BJ (cell line): ENCODE measurements at regions not wholly inside any gene's neighbourhood (a gene's known extent, or its start where the extent isn't known, plus 50 kb on each side); places are given as distances from the start of the nearest gene placed in this dataset.

ENCODE experiments used
- CTCF ChIA-PET: fragments of 350-600 bp; formaldehyde crosslinking; extraction: SDS; loops from one replicate; lab custom pipeline; 2021; ENCODE audit warnings: antibody characterized with exemption, inconsistent platforms; lab: Yijun Ruan, JAX
- POLR2A ChIA-PET: fragments of 300-600 bp; sonication (Branson Sonifier 250); formaldehyde crosslinking; extraction: SDS; loops from one replicate; lab custom pipeline; 2021; ENCODE audit warnings: antibody characterized with exemption; lab: Charles Lee
- DNase-seq: peaks from one replicate; pipeline ENCODE4 v3.0.0-alpha.2; 2011; ENCODE audit warnings: low read depth
- H3K27me3 ChIP-seq: 2 replicates; pipeline ENCODE4 v1.6.0; 2011; ENCODE audit warnings: low read length; ENCODE audit not compliant: control insufficient read depth, insufficient read depth
- H3K36me3 ChIP-seq: 2 replicates; pipeline ENCODE4 v1.5.1; 2011; ENCODE audit warnings: low read length; ENCODE audit not compliant: control insufficient read depth, insufficient read depth
- H3K4me3 ChIP-seq: 2 replicates; pipeline ENCODE4 v1.5.1; 2011; ENCODE audit warnings: low read depth, mild to moderate bottlenecking, control low read depth, low read length
- TF ChIP-seq, protein P1 (sequence below): IDR thresholded peaks from 2 replicates; pipeline ENCODE4 v1.5.1; 2011; ENCODE audit warnings: low read depth, mild to moderate bottlenecking, control low read depth, inconsistent platforms, low read length, moderate library complexity; ENCODE audit not compliant: insufficient read depth

DNA sequence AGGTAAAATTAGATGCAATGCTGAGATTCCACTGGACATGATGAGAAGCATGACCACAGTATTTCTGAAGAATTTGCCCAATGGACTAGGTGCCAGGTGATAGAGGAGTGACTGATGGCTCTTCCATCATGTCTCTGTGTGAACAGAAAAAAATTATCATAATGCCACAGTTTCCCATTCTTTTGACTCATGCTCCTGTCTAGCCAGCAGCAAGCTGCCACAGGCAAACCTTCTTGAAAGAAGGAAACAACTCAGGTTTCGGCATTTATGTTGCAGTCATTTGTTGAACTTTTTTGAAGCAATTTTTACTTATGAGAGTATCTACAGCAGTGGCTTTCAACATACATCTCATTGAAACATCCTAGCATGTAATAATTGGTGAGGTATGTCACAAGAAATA is 284.8 kb upstream of the CD180 start:
- TF ChIP-seq, protein P1, sequence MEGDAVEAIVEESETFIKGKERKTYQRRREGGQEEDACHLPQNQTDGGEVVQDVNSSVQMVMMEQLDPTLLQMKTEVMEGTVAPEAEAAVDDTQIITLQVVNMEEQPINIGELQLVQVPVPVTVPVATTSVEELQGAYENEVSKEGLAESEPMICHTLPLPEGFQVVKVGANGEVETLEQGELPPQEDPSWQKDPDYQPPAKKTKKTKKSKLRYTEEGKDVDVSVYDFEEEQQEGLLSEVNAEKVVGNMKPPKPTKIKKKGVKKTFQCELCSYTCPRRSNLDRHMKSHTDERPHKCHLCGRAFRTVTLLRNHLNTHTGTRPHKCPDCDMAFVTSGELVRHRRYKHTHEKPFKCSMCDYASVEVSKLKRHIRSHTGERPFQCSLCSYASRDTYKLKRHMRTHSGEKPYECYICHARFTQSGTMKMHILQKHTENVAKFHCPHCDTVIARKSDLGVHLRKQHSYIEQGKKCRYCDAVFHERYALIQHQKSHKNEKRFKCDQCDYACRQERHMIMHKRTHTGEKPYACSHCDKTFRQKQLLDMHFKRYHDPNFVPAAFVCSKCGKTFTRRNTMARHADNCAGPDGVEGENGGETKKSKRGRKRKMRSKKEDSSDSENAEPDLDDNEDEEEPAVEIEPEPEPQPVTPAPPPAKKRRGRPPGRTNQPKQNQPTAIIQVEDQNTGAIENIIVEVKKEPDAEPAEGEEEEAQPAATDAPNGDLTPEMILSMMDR, result no peak

DNA sequence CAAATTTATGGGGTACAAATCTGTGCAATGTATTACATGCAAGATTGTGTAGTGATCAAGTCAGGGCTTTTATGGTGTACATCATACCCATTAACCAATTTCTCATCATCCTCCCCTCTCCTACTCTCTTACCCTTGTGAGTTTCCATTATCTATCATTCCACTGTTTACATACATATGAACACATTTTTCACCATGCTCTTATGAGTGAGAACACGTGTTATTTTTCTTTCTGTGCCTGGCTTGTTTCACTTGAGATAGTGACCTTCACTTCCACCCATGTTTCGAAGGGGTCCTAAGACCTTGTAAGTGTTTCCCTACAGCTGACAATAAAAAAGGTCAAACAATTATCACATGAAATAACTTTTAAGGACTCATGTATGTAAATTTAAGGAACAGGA is 281.7 kb upstream of the CD180 start:
- DNase-seq, result no peak
- H3K27me3 ChIP-seq, result no peaks in the 10 kb centered on the region; the same call in 1 of the 2 replicates
- TF ChIP-seq, protein P1, result no peak
- H3K4me3 ChIP-seq, result no peak overlapping the region
- CTCF ChIA-PET, result no interaction called here
- POLR2A ChIA-PET, result no interaction called here
- H3K36me3 ChIP-seq, result no peaks in the 10 kb centered on the region

More for the DNA sequence above, 284.8 kb upstream of the CD180 start:
- Histone ChIP-seq H3K4me3 (no peak overlapping the region), H3K27me3 (no peaks in the 10 kb centered on the region; the same call in 1 of the 2 replicates), H3K36me3 (no peaks in the 10 kb centered on the region)
- CTCF ChIA-PET, result no interaction called here
- POLR2A ChIA-PET, result no interaction called here
- DNase-seq, result no peak

DNA sequence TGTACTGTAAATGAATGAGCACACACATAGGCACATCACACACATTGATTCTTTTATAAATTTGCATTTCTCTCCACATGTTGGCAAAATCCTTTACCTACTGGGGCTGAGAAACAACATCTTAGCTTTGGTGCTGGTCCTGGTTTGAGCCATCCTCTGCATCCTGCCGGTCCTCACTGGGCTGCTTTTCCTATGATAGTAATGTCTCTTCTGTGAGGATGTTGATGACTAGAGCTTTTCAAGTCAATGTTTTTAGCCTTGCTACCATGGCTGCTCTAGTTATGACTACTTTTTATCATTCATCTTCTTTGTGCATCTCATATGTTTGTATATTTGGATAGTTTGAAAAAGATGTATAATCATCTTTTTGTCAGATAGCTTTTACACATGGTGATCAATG is 280.4 kb upstream of the CD180 start:
- TF ChIP-seq, protein P1, result no peak
- H3K36me3 ChIP-seq, result no peaks in the 10 kb centered on the region
- CTCF ChIA-PET, result interaction anchor here (1.2 kb wide), 1 partner anchor 16 kb away, joined by 3 read pairs; no protein-coding TSS in a partner anchor
- no peaks in the 10 kb centered on the region for H3K27me3 ChIP-seq
- POLR2A ChIA-PET, result no interaction called here
- no peak for DNase-seq
- no peak overlapping the region for H3K4me3 ChIP-seq

DNA sequence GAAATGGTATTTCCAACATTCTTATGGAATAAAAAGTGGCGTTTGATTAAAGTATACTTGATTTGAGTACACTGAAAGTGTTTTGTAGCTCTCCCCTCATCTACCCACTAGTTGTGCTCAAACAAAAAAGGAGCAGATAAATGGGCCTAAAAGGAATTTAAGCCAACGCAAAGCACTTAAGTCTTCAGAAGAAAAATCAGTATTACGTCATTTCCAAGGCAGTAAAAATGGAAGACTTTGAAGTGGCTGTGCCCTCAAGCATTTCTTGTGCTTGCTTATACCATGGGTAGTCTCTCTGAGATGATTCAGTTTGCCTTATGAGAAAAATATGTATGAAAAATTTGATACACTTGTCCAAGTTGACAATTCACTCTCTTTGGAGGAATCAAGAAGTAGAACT is 279.9 kb upstream of the CD180 start:
- Histone ChIP-seq H3K4me3 (no peak overlapping the region), H3K36me3 (no peaks in the 10 kb centered on the region), H3K27me3 (no peaks in the 10 kb centered on the region)
- peak; percentile 88 for DNase-seq
- POLR2A ChIA-PET, result no interaction called here
- TF ChIP-seq, protein P1, result no peak
- CTCF ChIA-PET, result interaction anchor here (1.2 kb wide), 1 partner anchor 17 kb away, joined by 3 read pairs; no protein-coding TSS in a partner anchor

DNA sequence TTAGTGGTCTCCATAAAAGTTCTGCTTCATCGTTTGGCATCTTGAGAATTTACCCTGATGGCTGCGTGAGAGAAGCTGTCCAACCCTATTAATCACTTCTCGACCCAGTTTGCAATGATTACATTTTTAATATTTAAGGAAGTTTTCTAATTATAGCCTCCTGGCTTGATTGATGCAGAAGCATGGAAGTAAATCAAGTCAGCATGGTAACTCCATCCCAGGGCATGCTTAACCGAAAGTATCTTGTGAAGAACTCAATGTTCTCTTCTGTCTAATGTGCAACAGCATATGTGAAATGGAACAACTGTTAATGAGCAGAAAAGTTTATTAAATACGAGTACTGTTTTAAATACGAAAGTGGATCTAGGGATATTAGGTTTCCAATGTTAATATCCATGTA is 278.9 kb upstream of the CD180 start:
- no peak for DNase-seq
- TF ChIP-seq, protein P1, result no peak
- ChIA-PET POLR2A (no interaction called here), CTCF (no interaction called here)
- Histone ChIP-seq H3K36me3 (no peaks in the 10 kb centered on the region), H3K27me3 (no peaks in the 10 kb centered on the region), H3K4me3 (no peak overlapping the region)
